ENCODE measurements at regions not wholly inside any gene's neighbourhood (a gene's known extent, or its start where the extent isn't known, plus 50 kb on each side); places are given as distances from the start of the nearest gene placed in this dataset.

- no peaks in the 10 kb centered on the region for H3K36me3 ChIP-seq
- Mint-ChIP-seq H3K9me3 (no peaks in the 10 kb centered on the region), H3K36me3 (no peaks in the 10 kb centered on the region), H3K27me3 (ENCODE audit: insufficient read depth, low read depth) (no peaks in the 10 kb centered on the region), H3K4me3 (no peak overlapping the region), H3K4me1 (peaks cover 13% of the 10 kb centered on the region), H3K27ac (no peak overlapping the region)
- TF ChIP-seq EZH2phosphoT487 (IDR thresholded peaks at IDR 0.05) (no peak), CTCF (IDR thresholded peaks at IDR 0.05) (no peak), EZH2 (IDR thresholded peaks at IDR 0.05) (no peak)
- H3K27ac ChIP-seq = no peak overlapping the region
- H3K4me2 ChIP-seq = no peak overlapping the region
- H3K79me2 ChIP-seq (ENCODE audit: low read depth) = no peaks in the 10 kb centered on the region
- H3F3A ChIP-seq (ENCODE audit: low read depth) = no peaks in the 10 kb centered on the region
- no peaks in the 10 kb centered on the region for H3K4me1 ChIP-seq
- H4K20me1 ChIP-seq (ENCODE audit: low read depth) = no peaks in the 10 kb centered on the region
- no peak overlapping the region for H3K9ac ChIP-seq
- H3K27me3 ChIP-seq = no peaks in the 10 kb centered on the region
- no peak overlapping the region for H2AFZ ChIP-seq (replicated peaks)
- no peaks in the 10 kb centered on the region for H3K9me3 ChIP-seq (ENCODE audit: low read depth)
- H3K4me3 ChIP-seq = no peak overlapping the region
- DNase-seq (ENCODE audit: low spot score) = no peak
Measured at GRCh38 chr2:5285872-5286769, 406.1 kb upstream of the SOX11 start.

GRCh38 chr2:5287558-5288334, 404.4 kb upstream of the SOX11 start:
- Mint-ChIP-seq H3K27ac (no peak overlapping the region), H3K27me3 (ENCODE audit: insufficient read depth, low read depth) (no peaks in the 10 kb centered on the region), H3K36me3 (no peaks in the 10 kb centered on the region), H3K4me3 (no peak overlapping the region), H3K4me1 (peaks cover 20% of the 10 kb centered on the region), H3K9me3 (no peaks in the 10 kb centered on the region)
- Histone ChIP-seq H3K36me3 (no peaks in the 10 kb centered on the region), H3F3A (ENCODE audit: low read depth) (no peaks in the 10 kb centered on the region), H3K4me3 (no peak overlapping the region), H3K27me3 (no peaks in the 10 kb centered on the region), H3K4me2 (no peak overlapping the region), H2AFZ (replicated peaks) (peak overlapping the region; percentile 5), H3K79me2 (ENCODE audit: low read depth) (no peaks in the 10 kb centered on the region), H3K9me3 (ENCODE audit: low read depth) (no peaks in the 10 kb centered on the region), H3K4me1 (no peaks in the 10 kb centered on the region), H4K20me1 (ENCODE audit: low read depth) (no peaks in the 10 kb centered on the region), H3K9ac (no peak overlapping the region), H3K27ac (no peak overlapping the region)
- TF ChIP-seq CTCF (IDR thresholded peaks at IDR 0.05) (no peak), EZH2 (IDR thresholded peaks at IDR 0.05) (no peak), EZH2phosphoT487 (IDR thresholded peaks at IDR 0.05) (no peak)
- DNase-seq (ENCODE audit: low spot score) = no peak

GRCh38 chr2:5290900-5291546, 401.2 kb upstream of the SOX11 start:
- H3K27me3 ChIP-seq = no peaks in the 10 kb centered on the region
- Mint-ChIP-seq H3K27me3 (ENCODE audit: insufficient read depth, low read depth) (no peaks in the 10 kb centered on the region), H3K36me3 (no peaks in the 10 kb centered on the region), H3K27ac (no peak overlapping the region), H3K9me3 (no peaks in the 10 kb centered on the region), H3K4me3 (no peak overlapping the region), H3K4me1 (peaks cover 14% of the 10 kb centered on the region)
- no peaks in the 10 kb centered on the region for H3K4me1 ChIP-seq
- H4K20me1 ChIP-seq (ENCODE audit: low read depth) = no peaks in the 10 kb centered on the region
- no peaks in the 10 kb centered on the region for H3K79me2 ChIP-seq (ENCODE audit: low read depth)
- no peak overlapping the region for H3K4me3 ChIP-seq
- H2AFZ ChIP-seq (replicated peaks) = peak overlapping the region; percentile 47
- H3K27ac ChIP-seq = no peak overlapping the region
- DNase-seq (ENCODE audit: low spot score) = no peak
- no peak overlapping the region for H3K9ac ChIP-seq
- no peak overlapping the region for H3K4me2 ChIP-seq
- H3F3A ChIP-seq (ENCODE audit: low read depth) = no peaks in the 10 kb centered on the region
- no peaks in the 10 kb centered on the region for H3K36me3 ChIP-seq
- TF ChIP-seq EZH2 (IDR thresholded peaks at IDR 0.05) = no peak
- TF ChIP-seq CTCF (IDR thresholded peaks at IDR 0.05) = peak; percentile 14
- H3K9me3 ChIP-seq (ENCODE audit: low read depth) = no peaks in the 10 kb centered on the region

Measured in neural progenitor cell (in vitro differentiated cells).